GM12878 (cell line): ENCODE measurements at regions not wholly inside any gene's neighbourhood (a gene's known extent, or its start where the extent isn't known, plus 50 kb on each side); places are given as distances from the start of the nearest gene placed in this dataset.

ENCODE experiments used
- ATAC-seq: fragments of 200-7000 bp; cut with Tn5 transposase; 3 replicates; pipeline ENCODE4 v1.9.1; 2020; ENCODE audit warnings: mild to moderate bottlenecking, moderate library complexity
- BruUV-seq: library from RNA; stranded (reverse); fragments of 400-500 nt; replicated peaks from 2 replicates; lab custom pipeline; 2021; lab: Mats Ljungman, UMichigan
- CTCF ChIA-PET: fragments of 300-600 bp; sonication (Branson Sonifier 250); formaldehyde crosslinking; extraction: SDS; loops from one replicate; lab custom pipeline; 2021; ENCODE audit warnings: inconsistent platforms; lab: Yijun Ruan, JAX
- POLR2A ChIA-PET: fragments of 350-600 bp; formaldehyde crosslinking; extraction: SDS; loops from one replicate; lab custom pipeline; 2021; ENCODE audit warnings: inconsistent platforms; lab: Charles Lee
- RAD21 ChIA-PET: fragments of 300-600 bp; sonication (Branson Sonifier 250); formaldehyde crosslinking; loops from one replicate; lab custom pipeline; 2023; ENCODE audit warnings: antibody characterized with exemption; ENCODE audit not compliant: unreplicated experiment; lab: Charles Lee
- SMC1A ChIA-PET: fragments of 300-600 bp; sonication (Branson Sonifier 250); formaldehyde crosslinking; loops from one replicate; lab custom pipeline; 2023; ENCODE audit not compliant: unreplicated experiment, uncharacterized antibody; lab: Charles Lee
- DNase-seq: peaks from one replicate; pipeline ENCODE4 v3.0.0-alpha.2; 2011; ENCODE audit warnings: low read depth, low spot score
- FAIRE-seq: peaks from 3 replicates; lab custom pipeline; 2011; peaks lifted over from hg19 to GRCh38; lab: Jason Lieb, UNC
- H2AFZ ChIP-seq: 2 replicates; pipeline ENCODE4 v1.6.0; 2011; ENCODE audit warnings: low read depth, low read length, control low read depth; ENCODE audit not compliant: control insufficient read depth
- H3K27ac ChIP-seq: 2 replicates; pipeline ENCODE4 v1.5.1; 2011; ENCODE audit warnings: control low read depth; ENCODE audit not compliant: control insufficient read depth, insufficient read depth
- H3K27me3 ChIP-seq, 2 experiments: replicated peaks in 1 of 2; 2 replicates each; pipeline versions ENCODE4 v1.6.0 to v1.6.1; 2011; ENCODE audit warnings: low read length in 1 of 2; ENCODE audit not compliant: control insufficient read depth in 2 of 2, insufficient read depth in 2 of 2
- H3K36me3 ChIP-seq, 2 experiments: 2 replicates each; pipeline ENCODE4 v1.5.1; 2011; ENCODE audit warnings: low read length in 1 of 2; ENCODE audit not compliant: control insufficient read depth in 2 of 2, insufficient read depth in 2 of 2
- H3K4me1 ChIP-seq: 2 replicates; pipeline ENCODE4 v1.6.1; 2011; ENCODE audit warnings: mild to moderate bottlenecking, low read length, moderate library complexity, mixed read lengths; ENCODE audit not compliant: control insufficient read depth, insufficient read depth
- H3K4me2 ChIP-seq: 2 replicates; pipeline ENCODE4 v1.6.0; 2011; ENCODE audit warnings: control low read depth; ENCODE audit not compliant: control insufficient read depth, insufficient read depth
- H3K4me3 ChIP-seq: fragments of 200-600 bp; sonication (generic); 2 replicates; pipeline ENCODE4 v1.5.1; 2016
- H3K79me2 ChIP-seq: 2 replicates; pipeline ENCODE4 v1.6.0; 2011; ENCODE audit warnings: low read length; ENCODE audit not compliant: control insufficient read depth, insufficient read depth
- H3K9ac ChIP-seq: 2 replicates; pipeline ENCODE4 v1.8.0; 2011; ENCODE audit warnings: low read length, control low read depth, mixed read lengths; ENCODE audit not compliant: control insufficient read depth, insufficient read depth
- H3K9me3 ChIP-seq: replicated peaks from 3 replicates; pipeline ENCODE4 v1.5.1; 2011; ENCODE audit warnings: mild to moderate bottlenecking, low read length; ENCODE audit not compliant: control insufficient read depth, insufficient read depth
- H4K20me1 ChIP-seq: 2 replicates; pipeline ENCODE4 v1.6.0; 2011; ENCODE audit not compliant: control insufficient read depth, insufficient read depth
- ETV6 ChIP-seq, 2 experiments: fragments of 450-650 bp in 1 of 2; IDR thresholded peaks in 1 of 2; conservative IDR thresholded peaks in 1 of 2; 2 replicates each; pipeline ENCODE4 v1.6.1; 2014; ENCODE audit warnings: antibody characterized with exemption in 1 of 2, borderline replicate concordance in 1 of 2, low read depth in 1 of 2, mild to moderate bottlenecking in 1 of 2, moderate library complexity in 1 of 2
- JUND ChIP-seq: IDR thresholded peaks from 2 replicates; pipeline ENCODE4 v1.6.1; 2012; ENCODE audit warnings: low read depth, mild to moderate bottlenecking, low read length, improper control_type of control experiment, moderate library complexity
- PAX8 ChIP-seq: fragments of 450-650 bp; IDR thresholded peaks from 2 replicates; pipeline ENCODE4 v1.6.1; 2017; ENCODE audit warnings: mild to moderate bottlenecking, moderate library complexity
- POU2F2 ChIP-seq: IDR thresholded peaks from 3 replicates; pipeline ENCODE4 v1.6.1; 2011; ENCODE audit warnings: low read depth, mild to moderate bottlenecking, low read length, borderline replicate concordance
- TARDBP ChIP-seq: IDR thresholded peaks from 2 replicates; pipeline ENCODE4 v1.6.1; 2016; ENCODE audit warnings: borderline replicate concordance
- TCF7 ChIP-seq: IDR thresholded peaks from 2 replicates; pipeline ENCODE4 v1.6.1; 2014; ENCODE audit warnings: antibody characterized with exemption, borderline replicate concordance
- ZNF207 ChIP-seq: fragments of 450-650 bp; IDR thresholded peaks from 2 replicates; pipeline ENCODE4 v1.6.1; 2014; ENCODE audit warnings: antibody characterized with exemption, mild to moderate bottlenecking, borderline replicate concordance
- WGBS: methylation state at CpG from one replicate; pipeline ENCODE4 v1.1.6; 2016; ENCODE audit warnings: low lambda C conversion rate; ENCODE audit not compliant: insufficient replicate concordance, insufficient coverage; ENCODE audit errors: missing lambda C conversion rate; 5-methylcytosine and 5-hydroxymethylcytosine counted together
- in situ Hi-C: fragments of 300-500 bp; cut with MboI; formaldehyde crosslinking; loops from 9 replicates; pipeline ENCODE4 v1.14.3; 2018; ENCODE audit warnings: mixed read lengths
- intact Hi-C: fragments of 100-400 bp; cut with micrococcal nuclease; formaldehyde crosslinking; loops from one replicate; pipeline ENCODE4 v1.14.2; 2022; ENCODE audit not compliant: unreplicated experiment

DNA sequence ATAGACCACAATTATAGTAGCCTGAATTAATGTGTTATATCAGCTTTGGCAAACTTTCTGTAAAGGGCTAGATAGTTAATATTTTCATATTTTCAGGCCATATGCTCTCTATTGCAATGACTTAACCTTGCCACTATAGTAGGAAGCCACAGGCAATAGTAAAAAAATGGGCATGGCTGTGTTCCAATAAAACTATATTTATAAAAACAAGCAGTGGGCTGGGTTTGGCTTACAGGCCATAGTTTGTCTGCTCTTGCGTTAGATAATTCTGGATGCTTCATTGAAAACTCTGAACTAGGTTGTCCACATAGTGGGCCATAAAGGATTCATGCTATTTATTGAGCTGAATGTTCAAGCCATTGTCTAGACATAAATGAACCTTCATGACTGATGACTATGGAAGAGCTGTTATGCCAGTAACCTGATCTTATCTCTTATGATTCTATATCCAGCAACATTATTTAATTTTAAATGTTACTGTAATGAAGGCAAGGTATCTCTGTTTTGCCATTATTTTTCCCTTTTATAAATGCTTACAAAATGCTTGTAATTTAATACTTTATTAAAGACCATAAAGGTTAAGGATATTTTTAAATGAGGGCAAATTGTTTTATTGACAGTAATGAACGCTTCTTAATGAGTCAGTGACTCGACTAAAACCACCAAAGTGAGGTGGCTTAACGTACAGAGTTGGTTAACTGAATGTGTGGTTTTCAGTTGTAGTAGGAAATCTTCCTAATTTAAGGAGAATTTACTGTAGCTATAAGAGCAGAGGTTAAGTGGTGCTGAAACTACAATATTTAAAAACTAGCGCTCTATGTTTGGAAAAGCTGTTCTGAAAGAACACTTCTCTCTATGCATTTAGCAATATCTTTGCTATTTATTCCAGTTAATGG, 560.6 kb downstream of the PRR16 start:
- ATAC-seq (no peak), DNase-seq (no peak), FAIRE-seq (no peak)
- Histone ChIP-seq H2AFZ (no peak overlapping the region), H3K27me3 (no peaks in the 10 kb centered on the region), H3K9me3 (no peaks in the 10 kb centered on the region), H3K4me2 (no peak overlapping the region), H3K4me3 (no peak overlapping the region), H3K36me3 (no peaks in the 10 kb centered on the region), H3K4me1 (no peaks in the 10 kb centered on the region), H3K9ac (no peak overlapping the region), H4K20me1 (no peaks in the 10 kb centered on the region), H3K27ac (no peak overlapping the region), H3K79me2 (no peaks in the 10 kb centered on the region)
- RAD21 ChIA-PET: interaction anchor here (0.6 kb wide), 1 partner anchor 8 kb away, joined by 3 read pairs; no protein-coding TSS in a partner anchor
- 28% methylated on average over 5 of the region's 5 CpGs for WGBS
- CTCF ChIA-PET: interaction anchor here (1.3 to 1.7 kb wide), 2 partner anchors 11 to 15 kb away, joined by 4 to 5 read pairs; no protein-coding TSS in a partner anchor
- in situ Hi-C loops (no loop called here), intact Hi-C loops (no loop called here)
- BruUV-seq: no TSS peak
- TF ChIP-seq ZNF207 (no peak), JUND (no peak), POU2F2 (no peak), PAX8 (no peak), ETV6 (conservative IDR thresholded peaks at IDR 0.05 in 1 of 2, IDR thresholded peaks at IDR 0.05 in 1 of 2; ENCODE audit: borderline replicate concordance in 1 of 2, low read depth in 1 of 2) (no peak), TCF7 (no peak), TARDBP (no peak)
- SMC1A ChIA-PET: no interaction called here
- POLR2A ChIA-PET: no interaction called here
